AG04449 (cell line): ENCODE measurements at regions not wholly inside any gene's neighbourhood (a gene's known extent, or its start where the extent isn't known, plus 50 kb on each side); places are given as distances from the start of the nearest gene placed in this dataset.

ENCODE experiments used
- CTCF ChIA-PET: fragments of 350-600 bp; formaldehyde crosslinking; extraction: SDS; loops from one replicate; lab custom pipeline; 2021; ENCODE audit warnings: antibody characterized with exemption; lab: Yijun Ruan, JAX
- POLR2A ChIA-PET: fragments of 400-600, 350-600 bp; formaldehyde crosslinking; extraction: SDS; loops from one replicate; lab custom pipeline; 2020; ENCODE audit warnings: antibody characterized with exemption, inconsistent platforms; lab: Yijun Ruan, JAX
- DNase-seq: peaks from one replicate; pipeline ENCODE4 v3.0.0-alpha.2; 2010; ENCODE audit warnings: low read depth, low spot score
- H3K4me3 ChIP-seq: 2 replicates; pipeline ENCODE4 v1.5.1; 2011; ENCODE audit warnings: low read depth, mild to moderate bottlenecking, control low read depth, low read length
- TF ChIP-seq, protein P1 (sequence below): IDR thresholded peaks from one replicate; pipeline ENCODE4 v1.5.1; 2011; ENCODE audit warnings: mild to moderate bottlenecking, moderate library complexity, low read length, control low read depth, inconsistent platforms; ENCODE audit not compliant: insufficient read depth; ENCODE audit errors: missing control alignments

- POLR2A ChIA-PET: no interaction called here
- no peak overlapping the region for H3K4me3 ChIP-seq
- no peak for DNase-seq
- CTCF ChIA-PET: no interaction called here
- TF ChIP-seq, protein P1, sequence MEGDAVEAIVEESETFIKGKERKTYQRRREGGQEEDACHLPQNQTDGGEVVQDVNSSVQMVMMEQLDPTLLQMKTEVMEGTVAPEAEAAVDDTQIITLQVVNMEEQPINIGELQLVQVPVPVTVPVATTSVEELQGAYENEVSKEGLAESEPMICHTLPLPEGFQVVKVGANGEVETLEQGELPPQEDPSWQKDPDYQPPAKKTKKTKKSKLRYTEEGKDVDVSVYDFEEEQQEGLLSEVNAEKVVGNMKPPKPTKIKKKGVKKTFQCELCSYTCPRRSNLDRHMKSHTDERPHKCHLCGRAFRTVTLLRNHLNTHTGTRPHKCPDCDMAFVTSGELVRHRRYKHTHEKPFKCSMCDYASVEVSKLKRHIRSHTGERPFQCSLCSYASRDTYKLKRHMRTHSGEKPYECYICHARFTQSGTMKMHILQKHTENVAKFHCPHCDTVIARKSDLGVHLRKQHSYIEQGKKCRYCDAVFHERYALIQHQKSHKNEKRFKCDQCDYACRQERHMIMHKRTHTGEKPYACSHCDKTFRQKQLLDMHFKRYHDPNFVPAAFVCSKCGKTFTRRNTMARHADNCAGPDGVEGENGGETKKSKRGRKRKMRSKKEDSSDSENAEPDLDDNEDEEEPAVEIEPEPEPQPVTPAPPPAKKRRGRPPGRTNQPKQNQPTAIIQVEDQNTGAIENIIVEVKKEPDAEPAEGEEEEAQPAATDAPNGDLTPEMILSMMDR: no peak
Measured at GRCh38 chr2:150903461-150903860, 358.2 kb downstream of the RBM43 start.

- CTCF ChIA-PET: no interaction called here
- DNase-seq: no peak
- TF ChIP-seq, protein P1: no peak
Measured at GRCh38 chr2:150903055-150903454, 358.6 kb downstream of the RBM43 start.

DNA sequence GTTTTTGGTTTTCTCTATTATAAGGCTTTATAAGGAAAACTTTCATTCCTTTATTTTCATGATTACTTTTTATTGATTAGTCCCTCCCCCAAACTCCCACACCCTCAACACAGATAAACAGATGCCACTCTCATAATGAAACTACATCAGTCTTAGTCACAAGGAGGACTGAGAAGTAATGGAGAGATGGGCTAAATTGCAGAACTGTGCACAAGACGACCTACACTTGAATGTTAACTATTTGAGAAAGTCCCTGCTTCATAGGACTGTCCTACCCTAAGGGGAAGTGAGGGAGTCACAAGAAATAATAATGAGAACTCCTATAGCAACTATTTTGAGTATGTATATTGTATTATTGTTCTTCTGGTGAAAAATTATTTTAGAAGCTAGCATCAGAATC lies 360.8 kb downstream of the RBM43 start:
- TF ChIP-seq, protein P1: no peak
- H3K4me3 ChIP-seq: no peak overlapping the region
- ChIA-PET CTCF (interaction anchor here (1.0 kb wide), 1 partner anchor 10 kb away, joined by 3 read pairs; no protein-coding TSS in a partner anchor), POLR2A (no interaction called here)
- DNase-seq: no peak

More at GRCh38 chr2:150903055-150903454, 358.6 kb downstream of the RBM43 start:
- POLR2A ChIA-PET: no interaction called here
- H3K4me3 ChIP-seq: no peak overlapping the region

DNA sequence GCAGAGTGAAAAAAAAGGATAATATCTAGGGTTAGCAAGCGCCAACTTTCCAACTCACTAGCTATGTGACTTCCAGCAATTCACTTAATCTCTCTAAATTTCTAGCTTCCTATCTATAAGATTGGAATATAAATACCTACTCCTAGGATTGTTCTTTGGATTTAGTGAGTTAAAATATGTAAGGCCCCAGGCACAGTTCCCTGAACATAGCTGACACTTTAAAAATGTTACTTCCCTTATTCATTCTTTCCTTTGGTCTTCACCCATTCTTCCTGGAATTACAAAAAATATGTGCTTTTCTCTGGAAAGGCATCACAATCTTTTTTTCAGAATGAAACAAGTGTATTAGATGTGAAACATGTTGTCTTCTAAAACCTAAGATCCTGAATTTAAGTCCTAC lies 365.7 kb downstream of the RBM43 start:
- TF ChIP-seq, protein P1: no peak
- ChIA-PET CTCF (no interaction called here), POLR2A (no interaction called here)
- no peak overlapping the region for H3K4me3 ChIP-seq
- DNase-seq: no peak

DNA sequence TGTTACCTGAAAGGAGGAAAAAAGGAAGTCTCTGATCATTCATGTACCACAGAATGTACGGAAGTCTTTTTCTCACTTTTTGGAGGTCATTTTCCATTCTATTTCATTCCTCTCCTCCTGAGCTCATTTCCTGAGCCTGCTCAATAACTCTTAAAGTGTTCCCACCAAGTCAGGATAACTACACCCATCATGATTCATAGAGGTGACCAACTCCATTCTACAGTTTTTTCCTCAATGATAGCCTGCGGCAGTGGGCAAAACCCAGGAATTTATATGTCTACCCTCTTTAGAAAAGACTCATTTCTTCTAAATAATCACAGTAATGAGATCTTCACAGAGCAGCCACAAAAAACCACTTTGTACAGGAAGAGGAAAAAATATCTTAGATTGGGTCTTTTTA lies 372.5 kb downstream of the RBM43 start:
- CTCF ChIA-PET: no interaction called here
- POLR2A ChIA-PET: no interaction called here
- no peak overlapping the region for H3K4me3 ChIP-seq
- TF ChIP-seq, protein P1: no peak
- DNase-seq: no peak

DNA sequence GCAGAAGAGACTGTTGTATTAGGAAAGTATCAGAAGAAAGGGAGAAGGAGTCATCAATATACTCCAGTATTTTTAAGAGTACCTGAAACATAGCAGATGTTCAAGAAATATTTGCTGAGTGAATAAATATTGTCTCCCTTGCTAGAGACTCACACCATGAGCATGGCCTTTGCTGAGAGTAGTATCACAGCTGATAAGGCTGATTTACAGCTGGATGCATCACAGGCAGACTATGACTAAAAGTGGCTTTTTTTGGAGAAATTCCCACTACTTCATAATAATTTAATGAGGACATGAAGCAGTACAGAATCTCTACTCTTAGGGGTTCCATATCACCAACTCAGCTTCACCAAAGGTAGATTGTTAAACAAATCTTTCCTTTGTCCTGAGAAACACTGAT lies 373.3 kb downstream of the RBM43 start:
- ChIA-PET POLR2A (no interaction called here), CTCF (no interaction called here)
- no peak for DNase-seq
- no peak overlapping the region for H3K4me3 ChIP-seq
- TF ChIP-seq, protein P1: no peak

DNA sequence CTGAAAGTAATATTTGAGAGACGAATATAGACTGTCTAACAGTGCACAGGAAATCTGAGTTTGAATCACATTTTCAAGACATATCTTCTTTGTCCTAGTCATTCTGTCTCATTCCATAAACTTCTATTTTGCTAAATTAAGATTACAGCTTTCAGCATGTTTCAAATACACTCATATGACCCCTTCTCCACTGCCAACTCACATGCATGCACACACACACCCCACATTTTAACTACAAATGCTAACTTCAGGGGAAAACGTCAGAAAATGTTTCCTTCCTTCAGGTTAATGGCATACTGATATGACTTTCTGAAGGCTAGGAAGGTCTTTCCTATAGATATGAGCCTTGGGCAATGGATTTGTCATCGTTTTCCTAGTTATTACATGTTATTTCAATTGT lies 373.7 kb downstream of the RBM43 start:
- TF ChIP-seq, protein P1: no peak
- no peak overlapping the region for H3K4me3 ChIP-seq
- CTCF ChIA-PET: no interaction called here
- POLR2A ChIA-PET: no interaction called here
- no peak for DNase-seq
